B cell (primary cell): ENCODE measurements at regions not wholly inside any gene's neighbourhood (a gene's known extent, or its start where the extent isn't known, plus 50 kb on each side); places are given as distances from the start of the nearest gene placed in this dataset.

Experiments used
- CTCF ChIP-seq: fragments of 200-600 bp; IDR thresholded peaks from one replicate; pipeline ENCODE4 v1.8.0; 2022; ENCODE audit warnings: antibody characterized with exemption, mild to moderate bottlenecking
- EZH2 ChIP-seq: IDR thresholded peaks from 2 replicates; pipeline ENCODE4 v1.6.1; 2012; ENCODE audit warnings: borderline replicate concordance, low read depth, mild to moderate bottlenecking, moderate library complexity, low read length; ENCODE audit not compliant: insufficient read depth, poor library complexity, severe bottlenecking

- TF ChIP-seq EZH2 (no peak), CTCF (no peak)
Measured at GRCh38 chr6:140504776-140505175, 1130.3 kb upstream of the CITED2 start.
